ENCODE measurements at regions not wholly inside any gene's neighbourhood (a gene's known extent, or its start where the extent isn't known, plus 50 kb on each side); places are given as distances from the start of the nearest gene placed in this dataset.

GRCh38 chr5:141762790-141763368, 80.8 kb upstream of the ARAP3 start:
- TF ChIP-seq POLR2AphosphoS5 (IDR thresholded peaks at IDR 0.05; ENCODE audit: low read depth) (no peak), CTCF (IDR thresholded peaks at IDR 0.05; ENCODE audit: insufficient read depth, low read length) (no peak)
